ENCODE measurements at regions not wholly inside any gene's neighbourhood (a gene's known extent, or its start where the extent isn't known, plus 50 kb on each side); places are given as distances from the start of the nearest gene placed in this dataset.

- no peak for TF ChIP-seq CTCF (conservative IDR thresholded peaks at IDR 0.05; ENCODE audit: low read length)
- no peak overlapping the region for H3K4me3 ChIP-seq (ENCODE audit: low read length)
- no peak for DNase-seq (ENCODE audit: low read depth)
These were observed 229.8 kb downstream of the PIK3C3 start for GRCh38 chr18:42184685-42185477.

- no peak for DNase-seq (ENCODE audit: low read depth)
- TF ChIP-seq CTCF (conservative IDR thresholded peaks at IDR 0.05; ENCODE audit: low read length), result no peak
- H3K4me3 ChIP-seq (ENCODE audit: low read length), result no peak overlapping the region
These were observed 230.5 kb downstream of the PIK3C3 start for GRCh38 chr18:42185486-42185885.

- no peak overlapping the region for H3K4me3 ChIP-seq (ENCODE audit: low read length)
- DNase-seq (ENCODE audit: low read depth), result peak; percentile 30
- TF ChIP-seq CTCF (conservative IDR thresholded peaks at IDR 0.05; ENCODE audit: low read length), result no peak
These were observed 232.8 kb downstream of the PIK3C3 start for GRCh38 chr18:42187611-42188380.

- H3K4me3 ChIP-seq (ENCODE audit: low read length), result no peak overlapping the region
- no peak for TF ChIP-seq CTCF (conservative IDR thresholded peaks at IDR 0.05; ENCODE audit: low read length)
- no peak for DNase-seq (ENCODE audit: low read depth)
These were observed 235.6 kb downstream of the PIK3C3 start for GRCh38 chr18:42190643-42191042.

- no peak overlapping the region for H3K4me3 ChIP-seq (ENCODE audit: low read length)
- DNase-seq (ENCODE audit: low read depth), result no peak
- TF ChIP-seq CTCF (conservative IDR thresholded peaks at IDR 0.05; ENCODE audit: low read length), result no peak
These were observed 237.5 kb downstream of the PIK3C3 start for GRCh38 chr18:42192251-42193248.

- H3K4me3 ChIP-seq (ENCODE audit: low read length), result no peak overlapping the region
- peak; percentile 71 for DNase-seq (ENCODE audit: low read depth)
- no peak for TF ChIP-seq CTCF (conservative IDR thresholded peaks at IDR 0.05; ENCODE audit: low read length)
These were observed 241.6 kb downstream of the PIK3C3 start for GRCh38 chr18:42196651-42197050.
